ENCODE measurements at regions not wholly inside any gene's neighbourhood (a gene's known extent, or its start where the extent isn't known, plus 50 kb on each side); places are given as distances from the start of the nearest gene placed in this dataset.

DNA sequence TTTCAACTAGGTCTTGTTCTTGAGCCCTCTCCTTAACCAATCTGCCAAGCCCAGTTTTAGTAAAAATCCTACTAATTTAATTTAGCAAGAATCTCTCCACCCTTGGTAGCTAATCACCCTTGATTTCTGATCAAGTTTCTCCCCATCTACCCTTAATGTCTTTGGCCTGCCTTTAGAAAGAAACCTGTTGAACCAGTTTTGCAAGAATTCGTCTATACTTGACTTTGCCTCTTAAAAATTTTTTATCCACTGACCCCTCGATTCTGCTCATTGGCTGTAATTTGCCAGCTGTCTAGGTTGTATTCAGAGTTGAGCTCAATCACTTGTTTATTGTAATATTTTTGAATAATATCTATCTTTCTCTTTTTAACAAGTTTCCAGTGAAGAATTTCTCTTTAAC, 1138.5 kb downstream of the CDH11 start:
- peaks cover 35% of the 10 kb centered on the region for H3K4me1 ChIP-seq (ENCODE audit: control insufficient read depth, low read depth, low read length)
- H3K9me3 ChIP-seq (ENCODE audit: control insufficient read depth, low read depth, low read length) = no peaks in the 10 kb centered on the region
- no peaks in the 10 kb centered on the region for H3K27me3 ChIP-seq (ENCODE audit: control insufficient read depth, insufficient read depth, low read length)
- H3K9ac ChIP-seq (ENCODE audit: low read length) = no peak overlapping the region
- H3K27ac ChIP-seq (ENCODE audit: low read length) = no peak overlapping the region
- peak overlapping the region; percentile 21 for H3K4me3 ChIP-seq (ENCODE audit: low read length)
- H3K36me3 ChIP-seq (ENCODE audit: control insufficient read depth, low read depth, low read length) = no peaks in the 10 kb centered on the region

DNA sequence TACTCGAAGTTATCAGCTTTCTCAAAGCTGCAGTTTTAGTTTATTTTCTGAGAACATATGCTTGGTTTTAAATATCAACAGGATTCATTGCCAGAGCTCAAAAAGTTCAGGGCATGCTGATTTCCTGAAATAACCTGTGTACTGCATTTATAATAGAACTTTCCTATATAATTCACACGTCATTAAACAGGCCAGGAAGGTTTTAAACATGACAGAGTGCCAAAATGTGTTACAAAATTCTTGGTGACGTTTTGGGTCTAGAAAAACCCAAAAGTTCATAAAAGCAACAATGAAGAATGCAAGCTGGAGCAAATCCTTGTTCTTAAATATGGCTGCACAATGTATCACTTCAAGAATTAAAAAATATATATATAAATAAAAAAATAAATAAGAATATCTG, 1139.1 kb downstream of the CDH11 start:
- Histone ChIP-seq H3K27ac (ENCODE audit: low read length) (peak overlapping the region; percentile 58), H3K36me3 (ENCODE audit: control insufficient read depth, low read depth, low read length) (no peaks in the 10 kb centered on the region), H3K9me3 (ENCODE audit: control insufficient read depth, low read depth, low read length) (no peaks in the 10 kb centered on the region), H3K9ac (ENCODE audit: low read length) (peak overlapping the region; percentile 34), H3K4me3 (ENCODE audit: low read length) (no peak overlapping the region), H3K27me3 (ENCODE audit: control insufficient read depth, insufficient read depth, low read length) (no peaks in the 10 kb centered on the region), H3K4me1 (ENCODE audit: control insufficient read depth, low read depth, low read length) (peaks cover 41% of the 10 kb centered on the region)

- H3K27ac ChIP-seq (ENCODE audit: low read length) = no peak overlapping the region
- H3K36me3 ChIP-seq (ENCODE audit: control insufficient read depth, low read depth, low read length) = no peaks in the 10 kb centered on the region
- H3K4me1 ChIP-seq (ENCODE audit: control insufficient read depth, low read depth, low read length) = peaks cover 44% of the 10 kb centered on the region
- no peaks in the 10 kb centered on the region for H3K9me3 ChIP-seq (ENCODE audit: control insufficient read depth, low read depth, low read length)
- H3K9ac ChIP-seq (ENCODE audit: low read length) = peak overlapping the region; percentile 34
- H3K27me3 ChIP-seq (ENCODE audit: control insufficient read depth, insufficient read depth, low read length) = no peaks in the 10 kb centered on the region
- peak overlapping the region; percentile 11 for H3K4me3 ChIP-seq (ENCODE audit: low read length)
Measured at GRCh38 chr16:63982110-63982509, 1139.8 kb downstream of the CDH11 start.

DNA sequence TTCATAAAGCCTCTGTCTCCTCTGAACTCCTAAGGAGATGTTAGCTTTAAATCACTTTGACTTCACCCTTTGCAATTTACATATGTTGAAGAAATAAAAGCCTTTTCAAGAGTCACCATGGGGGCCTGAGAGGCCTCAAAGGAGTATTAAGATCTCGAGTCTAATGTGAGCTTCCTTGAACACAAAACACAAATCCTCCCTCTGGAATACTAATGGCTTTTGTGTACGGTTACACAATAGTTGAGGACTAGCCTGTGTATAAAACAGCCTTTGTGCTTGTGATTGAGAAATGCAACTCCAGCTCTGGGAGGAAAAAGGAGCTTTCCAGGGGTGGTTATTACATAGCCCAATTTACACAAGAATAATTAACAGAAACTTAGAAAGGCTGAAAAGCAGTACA, 1140.2 kb downstream of the CDH11 start:
- Histone ChIP-seq H3K27ac (ENCODE audit: low read length) (no peak overlapping the region), H3K27me3 (ENCODE audit: control insufficient read depth, insufficient read depth, low read length) (no peaks in the 10 kb centered on the region), H3K4me3 (ENCODE audit: low read length) (peak overlapping the region; percentile 11), H3K9ac (ENCODE audit: low read length) (peak overlapping the region; percentile 34), H3K9me3 (ENCODE audit: control insufficient read depth, low read depth, low read length) (no peaks in the 10 kb centered on the region), H3K36me3 (ENCODE audit: control insufficient read depth, low read depth, low read length) (no peaks in the 10 kb centered on the region), H3K4me1 (ENCODE audit: control insufficient read depth, low read depth, low read length) (peaks cover 46% of the 10 kb centered on the region)

DNA sequence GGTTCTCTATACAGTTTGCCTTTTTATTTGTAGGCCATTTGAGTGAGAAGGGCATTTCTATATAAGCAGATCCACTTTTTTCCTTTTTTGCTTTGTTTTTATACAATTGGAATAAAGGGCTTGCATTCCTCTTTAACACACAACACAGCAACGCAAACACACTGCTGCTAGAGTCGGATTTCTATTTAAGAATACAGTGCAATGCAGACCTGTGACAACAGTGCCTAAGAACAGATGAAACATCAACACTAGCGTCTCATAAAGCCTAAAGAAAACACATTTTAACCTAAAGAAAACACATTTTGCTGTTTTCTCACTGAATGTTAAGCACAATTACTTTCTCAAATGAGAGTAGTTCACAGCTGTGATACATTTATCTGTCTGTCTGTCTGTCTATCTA, 1141.1 kb downstream of the CDH11 start:
- Histone ChIP-seq H3K27ac (ENCODE audit: low read length) (no peak overlapping the region), H3K9ac (ENCODE audit: low read length) (peak overlapping the region; percentile 2), H3K4me3 (ENCODE audit: low read length) (no peak overlapping the region), H3K36me3 (ENCODE audit: control insufficient read depth, low read depth, low read length) (no peaks in the 10 kb centered on the region), H3K27me3 (ENCODE audit: control insufficient read depth, insufficient read depth, low read length) (no peaks in the 10 kb centered on the region), H3K9me3 (ENCODE audit: control insufficient read depth, low read depth, low read length) (no peaks in the 10 kb centered on the region), H3K4me1 (ENCODE audit: control insufficient read depth, low read depth, low read length) (peaks cover 50% of the 10 kb centered on the region)

- no peaks in the 10 kb centered on the region for H3K9me3 ChIP-seq (ENCODE audit: control insufficient read depth, low read depth, low read length)
- H3K27me3 ChIP-seq (ENCODE audit: control insufficient read depth, insufficient read depth, low read length) = no peaks in the 10 kb centered on the region
- H3K36me3 ChIP-seq (ENCODE audit: control insufficient read depth, low read depth, low read length) = no peaks in the 10 kb centered on the region
- H3K4me1 ChIP-seq (ENCODE audit: control insufficient read depth, low read depth, low read length) = peaks cover 47% of the 10 kb centered on the region
- no peak overlapping the region for H3K9ac ChIP-seq (ENCODE audit: low read length)
- H3K4me3 ChIP-seq (ENCODE audit: low read length) = no peak overlapping the region
- no peak overlapping the region for H3K27ac ChIP-seq (ENCODE audit: low read length)
Measured at GRCh38 chr16:63978240-63978639, 1143.6 kb downstream of the CDH11 start.

DNA sequence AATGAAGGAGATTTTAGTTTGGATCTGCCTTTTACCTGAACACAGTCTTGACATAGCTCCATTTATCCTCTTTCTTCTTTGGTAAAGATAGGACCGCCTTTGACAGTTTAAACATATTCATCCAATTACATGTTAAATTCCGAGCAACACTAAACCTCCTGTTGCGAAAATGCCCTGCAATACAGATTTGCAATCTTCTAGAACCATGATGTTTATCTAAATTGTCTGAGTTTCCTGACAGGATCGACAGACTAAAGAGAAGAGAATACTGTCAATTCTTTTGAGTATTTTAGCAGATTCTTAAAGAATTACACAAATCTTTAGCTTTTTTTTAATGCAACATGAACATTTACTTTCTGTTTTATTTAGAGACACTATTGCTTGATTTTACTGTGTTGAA, 1145.5 kb downstream of the CDH11 start:
- no peak overlapping the region for H3K4me3 ChIP-seq (ENCODE audit: low read length)
- H3K4me1 ChIP-seq (ENCODE audit: control insufficient read depth, low read depth, low read length) = peaks cover 28% of the 10 kb centered on the region
- no peaks in the 10 kb centered on the region for H3K9me3 ChIP-seq (ENCODE audit: control insufficient read depth, low read depth, low read length)
- no peaks in the 10 kb centered on the region for H3K36me3 ChIP-seq (ENCODE audit: control insufficient read depth, low read depth, low read length)
- H3K9ac ChIP-seq (ENCODE audit: low read length) = no peak overlapping the region
- H3K27me3 ChIP-seq (ENCODE audit: control insufficient read depth, insufficient read depth, low read length) = no peaks in the 10 kb centered on the region
- H3K27ac ChIP-seq (ENCODE audit: low read length) = no peak overlapping the region

DNA sequence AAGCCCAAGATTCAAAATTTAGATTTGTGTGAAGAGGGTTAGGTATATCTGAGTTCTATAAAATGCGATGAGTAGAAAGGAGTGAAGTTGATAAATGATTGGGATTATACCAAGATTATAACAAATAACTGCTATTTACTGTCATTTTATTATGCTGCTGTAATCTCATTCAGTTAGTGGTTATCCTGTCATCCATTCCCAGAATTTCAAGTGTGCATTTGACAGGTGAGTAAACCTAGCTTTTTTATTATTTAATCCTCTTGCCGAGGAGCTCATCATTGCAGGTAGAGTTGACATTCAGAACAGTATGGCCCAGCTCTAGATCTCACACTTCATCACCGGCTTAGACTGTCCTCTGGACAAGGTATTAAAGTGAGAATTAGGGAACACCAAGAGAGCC, 1146.2 kb downstream of the CDH11 start:
- no peaks in the 10 kb centered on the region for H3K27me3 ChIP-seq (ENCODE audit: control insufficient read depth, insufficient read depth, low read length)
- no peaks in the 10 kb centered on the region for H3K36me3 ChIP-seq (ENCODE audit: control insufficient read depth, low read depth, low read length)
- no peak overlapping the region for H3K9ac ChIP-seq (ENCODE audit: low read length)
- no peak overlapping the region for H3K27ac ChIP-seq (ENCODE audit: low read length)
- H3K4me3 ChIP-seq (ENCODE audit: low read length) = no peak overlapping the region
- no peaks in the 10 kb centered on the region for H3K9me3 ChIP-seq (ENCODE audit: control insufficient read depth, low read depth, low read length)
- H3K4me1 ChIP-seq (ENCODE audit: control insufficient read depth, low read depth, low read length) = peaks cover 21% of the 10 kb centered on the region

DNA sequence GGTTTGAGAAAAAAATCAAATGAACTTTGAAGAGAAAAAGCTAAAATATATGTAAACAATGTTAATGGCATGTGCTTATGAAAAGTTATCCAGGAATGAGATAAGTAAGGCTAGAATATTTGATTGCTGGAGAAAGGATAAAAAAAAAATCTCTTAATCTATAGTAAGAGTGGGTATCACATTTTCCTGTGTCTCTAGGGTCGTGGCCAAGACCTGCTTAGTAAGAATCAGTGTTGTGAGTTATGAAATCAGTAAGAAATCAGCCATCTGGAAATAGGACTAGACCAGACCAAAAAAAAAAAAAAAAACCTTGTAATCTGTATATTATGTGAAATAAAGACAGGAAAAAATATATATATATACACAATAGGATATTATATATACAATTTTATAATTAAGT, 1153.9 kb downstream of the CDH11 start:
- no peaks in the 10 kb centered on the region for H3K27me3 ChIP-seq (ENCODE audit: control insufficient read depth, insufficient read depth, low read length)
- no peak overlapping the region for H3K27ac ChIP-seq (ENCODE audit: low read length)
- H3K9me3 ChIP-seq (ENCODE audit: control insufficient read depth, low read depth, low read length) = no peaks in the 10 kb centered on the region
- H3K4me1 ChIP-seq (ENCODE audit: control insufficient read depth, low read depth, low read length) = no peaks in the 10 kb centered on the region
- H3K4me3 ChIP-seq (ENCODE audit: low read length) = no peak overlapping the region
- H3K36me3 ChIP-seq (ENCODE audit: control insufficient read depth, low read depth, low read length) = no peaks in the 10 kb centered on the region
- no peak overlapping the region for H3K9ac ChIP-seq (ENCODE audit: low read length)

GRCh38 chr16:63960321-63960720, 1161.5 kb downstream of the CDH11 start:
- no peaks in the 10 kb centered on the region for H3K9me3 ChIP-seq (ENCODE audit: control insufficient read depth, low read depth, low read length)
- H3K27me3 ChIP-seq (ENCODE audit: control insufficient read depth, insufficient read depth, low read length) = no peaks in the 10 kb centered on the region
- H3K4me1 ChIP-seq (ENCODE audit: control insufficient read depth, low read depth, low read length) = no peaks in the 10 kb centered on the region
- H3K4me3 ChIP-seq (ENCODE audit: low read length) = no peak overlapping the region
- no peak overlapping the region for H3K9ac ChIP-seq (ENCODE audit: low read length)
- H3K27ac ChIP-seq (ENCODE audit: low read length) = no peak overlapping the region
- no peaks in the 10 kb centered on the region for H3K36me3 ChIP-seq (ENCODE audit: control insufficient read depth, low read depth, low read length)

GRCh38 chr16:63947022-63947421, 1174.8 kb downstream of the CDH11 start:
- H3K27me3 ChIP-seq (ENCODE audit: control insufficient read depth, insufficient read depth, low read length) = no peaks in the 10 kb centered on the region
- no peaks in the 10 kb centered on the region for H3K9me3 ChIP-seq (ENCODE audit: control insufficient read depth, low read depth, low read length)
- H3K36me3 ChIP-seq (ENCODE audit: control insufficient read depth, low read depth, low read length) = no peaks in the 10 kb centered on the region
- no peak overlapping the region for H3K4me3 ChIP-seq (ENCODE audit: low read length)
- no peak overlapping the region for H3K27ac ChIP-seq (ENCODE audit: low read length)
- H3K9ac ChIP-seq (ENCODE audit: low read length) = no peak overlapping the region
- no peaks in the 10 kb centered on the region for H3K4me1 ChIP-seq (ENCODE audit: control insufficient read depth, low read depth, low read length)

DNA sequence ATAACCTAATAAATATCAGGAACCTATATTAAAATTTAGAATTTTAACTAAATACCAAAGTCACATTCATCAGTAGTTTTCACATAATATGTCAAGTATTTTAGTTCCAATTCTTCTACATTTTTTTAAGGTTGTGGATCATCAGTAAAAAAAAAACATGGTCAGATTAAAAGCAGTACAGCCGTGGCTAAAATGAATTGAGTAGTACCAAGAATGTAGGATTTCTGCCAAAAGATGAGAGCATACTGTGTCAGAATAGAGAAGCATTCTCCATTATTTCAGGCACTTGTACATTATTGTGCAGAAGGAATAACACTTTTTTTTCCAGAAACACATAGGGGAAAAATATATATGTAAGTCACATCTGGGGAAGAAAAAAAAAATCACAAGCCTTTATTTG, 1176.1 kb downstream of the CDH11 start:
- no peak overlapping the region for H3K27ac ChIP-seq (ENCODE audit: low read length)
- H3K4me3 ChIP-seq (ENCODE audit: low read length) = no peak overlapping the region
- no peak overlapping the region for H3K9ac ChIP-seq (ENCODE audit: low read length)
- H3K9me3 ChIP-seq (ENCODE audit: control insufficient read depth, low read depth, low read length) = no peaks in the 10 kb centered on the region
- no peaks in the 10 kb centered on the region for H3K4me1 ChIP-seq (ENCODE audit: control insufficient read depth, low read depth, low read length)
- no peaks in the 10 kb centered on the region for H3K27me3 ChIP-seq (ENCODE audit: control insufficient read depth, insufficient read depth, low read length)
- H3K36me3 ChIP-seq (ENCODE audit: control insufficient read depth, low read depth, low read length) = no peaks in the 10 kb centered on the region
